Neuronal stem cell (in vitro differentiated cells): ENCODE measurements at regions not wholly inside any gene's neighbourhood (a gene's known extent, or its start where the extent isn't known, plus 50 kb on each side); places are given as distances from the start of the nearest gene placed in this dataset.
"Not testable (repeated sequence)": the region's sequence is repeated elsewhere in the genome, so short reads cannot be mapped to it uniquely, and the experiment has no call there.

Experiments used
- DNase-seq: peaks from one replicate; pipeline ENCODE4 v3.0.0-alpha.2; 2013; ENCODE audit warnings: low spot score
- H2AFZ ChIP-seq: one replicate; pipeline ENCODE4 v1.6.1; 2013; ENCODE audit warnings: mild to moderate bottlenecking, low read length, inconsistent platforms
- H2AK5ac ChIP-seq: 2 replicates; pipeline ENCODE4 v1.6.1; 2013; ENCODE audit warnings: low read depth, mild to moderate bottlenecking, inconsistent platforms, low read length, moderate library complexity, mixed read lengths
- H2BK120ac ChIP-seq: 2 replicates; pipeline ENCODE4 v1.6.1; 2013; ENCODE audit warnings: low read depth, mild to moderate bottlenecking, inconsistent platforms, low read length, moderate library complexity, mixed read lengths
- H2BK12ac ChIP-seq: one replicate; pipeline ENCODE4 v1.6.1; 2013; ENCODE audit warnings: low read length, inconsistent platforms
- H2BK15ac ChIP-seq: 2 replicates; pipeline ENCODE4 v1.6.1; 2013; ENCODE audit warnings: mild to moderate bottlenecking, low read length, inconsistent platforms, mixed read lengths
- H2BK5ac ChIP-seq: one replicate; pipeline ENCODE4 v1.6.1; 2013; ENCODE audit warnings: inconsistent platforms, mild to moderate bottlenecking, low read length, moderate library complexity
- H3K14ac ChIP-seq: one replicate; pipeline ENCODE4 v1.6.1; 2013; ENCODE audit warnings: low read length, inconsistent platforms
- H3K18ac ChIP-seq: 2 replicates; pipeline ENCODE4 v1.6.1; 2013; ENCODE audit warnings: low read length, inconsistent platforms
- H3K23ac ChIP-seq: 2 replicates; pipeline ENCODE4 v1.6.1; 2013; ENCODE audit warnings: low read depth, mild to moderate bottlenecking, mixed read lengths, low read length, inconsistent platforms; ENCODE audit not compliant: poor library complexity
- H3K27ac ChIP-seq: replicated peaks from 3 replicates; pipeline ENCODE4 v1.5.1; 2013; ENCODE audit warnings: low read length, inconsistent platforms
- H3K27me3 ChIP-seq, 3 experiments: 2 replicates each; pipeline ENCODE4 v1.6.1; 2013; ENCODE audit warnings: low read length in 3 of 3, mild to moderate bottlenecking in 2 of 3, inconsistent platforms in 1 of 3, low read depth in 1 of 3, mixed read lengths in 1 of 3, moderate library complexity in 1 of 3; ENCODE audit not compliant: control insufficient read depth in 3 of 3, insufficient read depth in 3 of 3
- H3K36me3 ChIP-seq, 2 donors: replicated peaks in 1 of 2; 2 replicates each; pipeline ENCODE4 v1.6.1; 2013; ENCODE audit warnings: low read length in 2 of 2; ENCODE audit not compliant: control insufficient read depth in 2 of 2, insufficient read depth in 2 of 2
- H3K4ac ChIP-seq: 2 replicates; pipeline ENCODE4 v1.6.1; 2013; ENCODE audit warnings: inconsistent platforms, mild to moderate bottlenecking, low read length, moderate library complexity
- H3K4me1 ChIP-seq, 2 donors: 1 replicate in 1 of 2; 2 replicates in 1 of 2; pipeline ENCODE4 v1.6.1; 2013; ENCODE audit warnings: low read length in 2 of 2, low read depth in 1 of 2; ENCODE audit not compliant: control insufficient read depth in 2 of 2, insufficient read depth in 1 of 2
- H3K4me2 ChIP-seq: one replicate; pipeline ENCODE4 v1.6.1; 2013; ENCODE audit warnings: mild to moderate bottlenecking, low read length, inconsistent platforms; ENCODE audit not compliant: insufficient read depth, poor library complexity, severe bottlenecking
- H3K4me3 ChIP-seq, 2 donors: 2 replicates each; pipeline ENCODE4 v1.5.1; 2013; ENCODE audit warnings: low read length in 2 of 2, mild to moderate bottlenecking in 2 of 2, inconsistent platforms in 1 of 2, moderate library complexity in 1 of 2
- H3K79me1 ChIP-seq: one replicate; pipeline ENCODE4 v1.6.1; 2013; ENCODE audit warnings: low read depth, mild to moderate bottlenecking, inconsistent platforms, low read length, moderate library complexity
- H3K9ac ChIP-seq: one replicate; pipeline ENCODE4 v1.6.1; 2013; ENCODE audit warnings: mild to moderate bottlenecking, low read depth, low read length, inconsistent platforms; ENCODE audit not compliant: poor library complexity
- H3K9me3 ChIP-seq, 2 donors: replicated peaks in 1 of 2; 2 replicates each; pipeline versions ENCODE3 to v1.6.1; 2013; ENCODE audit warnings: low read length in 2 of 2, mild to moderate bottlenecking in 2 of 2, inconsistent platforms in 1 of 2, low read depth in 1 of 2, mixed read lengths in 1 of 2, moderate library complexity in 1 of 2; ENCODE audit not compliant: control insufficient read depth in 2 of 2, insufficient read depth in 1 of 2
- H4K8ac ChIP-seq: one replicate; pipeline ENCODE4 v1.6.1; 2013; ENCODE audit warnings: low read depth, mild to moderate bottlenecking, inconsistent platforms, low read length, moderate library complexity
- H4K91ac ChIP-seq: one replicate; pipeline ENCODE4 v1.6.1; 2013; ENCODE audit warnings: low read length, low read depth, mild to moderate bottlenecking, inconsistent platforms; ENCODE audit not compliant: poor library complexity
- WGBS, 2 donors: extraction: QIAGEN DNeasy Blood & Tissue Kit; methylation state at CpG; one replicate each; pipeline ENCODE4 v1.1.7; 2013; ENCODE audit warnings: missing lambda C conversion rate in 2 of 2, mixed read lengths in 1 of 2; ENCODE audit not compliant: insufficient read length in 2 of 2, insufficient replicate concordance in 1 of 2; ENCODE audit errors: extremely low coverage in 2 of 2; 5-methylcytosine and 5-hydroxymethylcytosine counted together

DNA sequence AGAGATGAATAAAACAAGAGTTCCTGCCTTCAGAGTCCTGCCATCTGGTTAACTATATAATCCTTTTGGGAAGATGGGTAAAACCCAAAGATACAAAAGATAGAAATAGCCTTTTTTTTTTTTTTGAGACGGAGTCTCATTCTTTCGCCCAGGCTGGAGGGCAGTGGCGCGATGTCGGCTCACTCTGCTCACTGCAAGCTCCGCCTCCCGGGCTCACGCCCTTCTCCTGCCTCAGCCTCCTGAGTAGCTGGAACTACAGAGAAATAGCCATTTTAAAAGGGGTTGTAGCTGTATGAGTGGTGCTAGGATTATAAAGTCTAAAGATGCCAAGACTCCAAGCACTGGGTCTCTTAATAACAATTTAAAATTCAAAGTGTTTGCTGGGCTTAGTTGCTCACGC lies 97.2 kb downstream of the KDR start:
- no CpG with 5 or more reads among the region's 9 CpGs for WGBS, 2 donors
- Histone ChIP-seq H4K91ac (no peak overlapping the region), H3K9me3 (no peaks in the 10 kb centered on the region)

DNA sequence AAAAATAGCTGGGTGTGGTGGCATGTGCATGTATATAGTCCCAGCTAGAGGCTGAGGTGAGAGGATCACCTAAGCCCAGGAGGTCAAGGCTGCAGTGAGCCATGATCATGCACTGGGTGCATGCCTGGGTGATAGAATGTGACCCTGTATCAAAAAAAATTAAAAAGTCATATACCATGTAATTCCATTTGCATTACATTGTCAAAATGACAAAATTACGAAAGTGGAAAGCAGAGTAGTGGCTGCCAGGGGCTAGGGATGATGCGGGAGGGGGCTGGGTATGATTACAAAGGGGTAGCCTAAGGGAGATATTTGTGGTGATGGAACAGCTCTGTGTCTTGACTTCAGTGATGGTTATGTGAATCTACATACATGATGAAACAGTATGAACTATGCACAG lies 97.8 kb downstream of the KDR start:
- Histone ChIP-seq H3K4ac (no peak overlapping the region), H2AFZ (no peak overlapping the region), H3K27me3 (no peaks in the 10 kb centered on the region), H2AK5ac (no peak overlapping the region), H3K23ac (no peak overlapping the region), H3K14ac (no peak overlapping the region), H3K9ac (no peak overlapping the region), H4K8ac (no peak overlapping the region), H3K4me1 (peaks cover 3% of the 10 kb centered on the region in 2 donors), H3K27ac (no peak overlapping the region), H3K4me2 (no peak overlapping the region), H3K79me1 (no peaks in the 10 kb centered on the region), H2BK12ac (no peak overlapping the region), H2BK5ac (no peak overlapping the region), H2BK120ac (no peak overlapping the region), H3K18ac (no peak overlapping the region), H4K91ac (no peak overlapping the region), H2BK15ac (no peak overlapping the region), H3K4me3 (no peak overlapping the region), H3K36me3 (no peaks in the 10 kb centered on the region), H3K9me3 (no peaks in the 10 kb centered on the region)
- no CpG with 5 or more reads among the region's 2 CpGs for WGBS, 2 donors
- no peak for DNase-seq

More for the DNA sequence above, 97.2 kb downstream of the KDR start:
- no peak for DNase-seq
- no peak overlapping the region for H3K4me3 ChIP-seq
- no peak overlapping the region for H2AK5ac ChIP-seq
- H3K14ac ChIP-seq: no peak overlapping the region
- H4K8ac ChIP-seq: no peak overlapping the region
- no peak overlapping the region for H3K27ac ChIP-seq
- H3K27me3 ChIP-seq: no peaks in the 10 kb centered on the region
- no peak overlapping the region for H2BK5ac ChIP-seq
- no peaks in the 10 kb centered on the region for H3K36me3 ChIP-seq
- H3K18ac ChIP-seq: no peak overlapping the region
- H2BK15ac ChIP-seq: no peak overlapping the region
- peaks cover 3 to 4% of the 10 kb centered on the region in 2 donors for H3K4me1 ChIP-seq
- H3K4ac ChIP-seq: no peak overlapping the region
- no peak overlapping the region for H2BK12ac ChIP-seq
- H3K79me1 ChIP-seq: no peaks in the 10 kb centered on the region
- H3K23ac ChIP-seq: no peak overlapping the region
- no peak overlapping the region for H2BK120ac ChIP-seq
- H3K4me2 ChIP-seq: no peak overlapping the region
- H2AFZ ChIP-seq: no peak overlapping the region
- H3K9ac ChIP-seq: no peak overlapping the region

- not testable (repeated sequence) for H3K18ac ChIP-seq, H2BK12ac ChIP-seq, H3K9me3 ChIP-seq, DNase-seq, H2AFZ ChIP-seq, H3K4me1 ChIP-seq, H3K36me3 ChIP-seq, H2BK15ac ChIP-seq, H3K79me1 ChIP-seq, H3K27ac ChIP-seq, H3K9ac ChIP-seq, H3K4ac ChIP-seq, H3K14ac ChIP-seq, H3K4me3 ChIP-seq, H4K91ac ChIP-seq, H3K4me2 ChIP-seq, H2BK5ac ChIP-seq, H3K23ac ChIP-seq, H4K8ac ChIP-seq, H2BK120ac ChIP-seq, H2AK5ac ChIP-seq, H3K27me3 ChIP-seq
- WGBS, 2 donors: no CpG with 5 or more reads among the region's 6 CpGs
Observed at GRCh38 chr4:55025456-55025855, 99.9 kb downstream of the KDR start.

- no peak overlapping the region for H3K9ac ChIP-seq
- no peak for DNase-seq
Observed at GRCh38 chr4:55023030-55023429, 102.4 kb downstream of the KDR start.

More at GRCh38 chr4:55023030-55023429, 102.4 kb downstream of the KDR start:
- Histone ChIP-seq H3K36me3 (no peaks in the 10 kb centered on the region), H3K4ac (no peak overlapping the region), H2AFZ (no peak overlapping the region), H2BK120ac (no peak overlapping the region), H3K18ac (no peak overlapping the region), H3K4me1 (peaks cover 0 to 5% of the 10 kb centered on the region in 2 donors), H3K79me1 (no peaks in the 10 kb centered on the region), H2BK15ac (no peak overlapping the region), H2BK12ac (no peak overlapping the region), H2BK5ac (no peak overlapping the region), H3K27ac (no peak overlapping the region), H3K14ac (no peak overlapping the region), H2AK5ac (no peak overlapping the region), H4K91ac (no peak overlapping the region), H3K4me3 (no peak overlapping the region), H3K4me2 (no peak overlapping the region), H3K27me3 (no peaks in the 10 kb centered on the region), H4K8ac (no peak overlapping the region), H3K23ac (no peak overlapping the region), H3K9me3 (no peaks in the 10 kb centered on the region)
- no CpG with 5 or more reads among the region's 2 CpGs for WGBS, 2 donors
